Fibroblast of skin of abdomen (primary cell): ENCODE measurements at regions not wholly inside any gene's neighbourhood (a gene's known extent, or its start where the extent isn't known, plus 50 kb on each side); places are given as distances from the start of the nearest gene placed in this dataset.

Experiments used
- DNase-seq: peaks from one replicate; pipeline ENCODE4 v3.0.0-alpha.2; 2013

DNA sequence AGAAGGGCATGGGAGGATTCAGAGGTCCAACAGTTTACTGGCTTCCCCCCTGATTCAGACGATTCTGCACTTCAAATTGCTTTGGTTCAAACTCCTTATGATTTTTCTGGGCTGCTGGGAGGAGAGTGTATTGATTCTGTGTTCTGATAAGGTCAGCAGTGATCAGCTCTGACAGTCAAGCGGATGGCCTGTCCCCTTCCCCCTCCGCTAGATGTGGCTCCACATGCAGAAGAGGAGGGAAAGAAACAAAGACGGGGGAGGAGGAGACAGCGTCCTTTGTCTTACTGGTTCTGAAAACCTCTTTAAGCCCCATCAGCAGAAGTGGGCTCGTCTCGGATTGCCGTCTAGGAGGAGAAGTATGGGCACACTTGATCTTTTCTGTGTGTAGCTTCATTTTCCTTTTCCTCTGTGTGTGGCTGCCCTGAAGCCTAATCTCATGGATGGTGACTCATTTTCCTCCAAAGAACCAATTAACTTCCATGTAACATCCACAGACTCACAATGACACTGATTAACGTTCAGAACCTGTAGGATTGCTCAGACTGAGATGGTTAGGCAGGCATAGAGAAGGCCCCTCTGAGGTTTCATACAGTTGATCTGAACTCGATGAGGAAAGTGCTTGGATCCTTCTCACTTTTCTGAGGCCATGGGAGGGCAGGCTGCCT, 162.4 kb upstream of the PPP2R3A start:
- no peak for DNase-seq

DNA sequence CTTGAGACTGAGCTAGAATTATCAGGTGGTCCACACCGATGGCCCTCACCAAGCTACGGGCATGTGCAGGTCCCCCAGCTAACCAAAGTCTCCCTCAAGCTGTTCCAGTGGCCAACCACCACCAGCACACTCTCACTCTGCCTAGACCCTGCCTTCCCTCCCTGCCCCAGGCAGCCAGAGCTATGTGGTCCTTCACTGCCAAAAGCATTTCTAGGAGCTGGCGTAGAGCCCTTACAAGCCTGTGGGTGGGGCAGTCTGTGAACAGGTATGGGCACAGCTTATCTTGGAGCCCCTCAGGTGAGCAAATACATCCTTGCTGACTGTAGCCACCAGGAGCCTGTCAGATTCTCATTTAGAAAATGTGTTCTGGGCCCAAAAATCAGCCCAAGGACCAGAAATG, 159.8 kb upstream of the PPP2R3A start:
- no peak for DNase-seq

DNA sequence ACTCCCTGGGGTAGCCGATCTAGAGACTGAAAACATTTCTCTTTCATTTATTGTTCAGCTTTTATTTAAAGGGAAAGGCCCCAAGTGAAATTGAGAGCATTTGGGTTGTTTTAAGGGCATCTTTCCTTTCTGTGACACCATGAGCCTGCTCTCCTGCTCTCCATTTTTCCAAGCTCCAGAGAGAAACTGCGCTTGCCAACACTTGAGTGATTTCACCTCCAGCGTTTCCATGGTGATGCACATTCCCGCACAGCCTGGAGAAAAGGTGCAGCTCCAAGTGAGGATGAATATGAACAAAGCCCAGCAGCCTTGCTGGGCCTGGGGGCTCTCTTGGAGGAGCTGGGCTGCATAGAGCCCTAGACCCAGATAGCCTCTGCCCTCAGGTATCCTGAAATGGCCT, 159.2 kb upstream of the PPP2R3A start:
- no peak for DNase-seq

DNA sequence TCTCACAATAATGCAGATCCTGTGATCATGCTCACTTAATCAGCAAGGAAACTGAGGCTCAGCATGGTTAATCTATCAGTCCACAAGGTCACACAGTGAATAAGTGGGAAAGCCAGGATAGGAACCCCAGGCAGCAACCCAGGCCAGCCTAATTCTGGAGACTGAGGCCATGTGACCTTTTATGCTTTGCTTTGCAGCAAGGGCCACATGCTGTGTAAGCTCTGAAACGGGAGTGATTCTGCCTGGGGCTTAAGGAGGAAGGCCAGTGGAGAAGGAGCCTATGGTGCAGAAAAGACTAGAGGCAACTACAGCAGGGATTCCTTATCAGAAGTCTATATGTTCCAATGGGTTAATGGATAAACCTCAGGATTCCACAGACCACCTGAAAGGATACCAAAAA, 157.6 kb upstream of the PPP2R3A start:
- DNase-seq: no peak

DNA sequence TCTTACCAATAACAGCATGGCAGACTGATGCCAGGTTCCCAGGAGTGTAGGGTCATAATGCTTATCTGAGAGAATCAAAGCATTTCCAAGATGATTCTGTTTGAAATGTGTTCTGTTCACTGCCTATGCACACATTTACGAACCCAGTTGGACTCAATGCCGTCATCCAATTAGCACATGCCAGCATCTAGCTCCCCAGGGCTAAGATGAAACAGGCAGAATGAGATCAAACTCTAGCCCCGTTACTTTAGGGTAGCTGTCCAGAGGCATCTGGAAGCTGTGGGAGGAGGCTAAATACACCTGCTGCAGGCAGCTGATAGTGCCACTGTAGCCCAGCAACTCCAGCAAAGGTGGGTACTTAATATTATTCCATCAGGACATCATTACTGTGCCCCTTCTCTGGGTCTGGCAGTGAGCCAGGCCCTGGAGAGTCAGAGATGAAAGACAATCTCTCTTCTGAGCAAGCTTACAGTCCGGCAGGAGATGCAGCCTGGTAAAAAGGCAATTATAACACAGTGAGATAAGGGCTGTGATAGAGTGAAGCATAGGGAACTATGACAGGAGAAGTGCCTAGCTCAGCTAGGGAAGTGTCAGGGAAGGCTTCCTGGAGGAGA, 156.4 kb upstream of the PPP2R3A start:
- no peak for DNase-seq

DNA sequence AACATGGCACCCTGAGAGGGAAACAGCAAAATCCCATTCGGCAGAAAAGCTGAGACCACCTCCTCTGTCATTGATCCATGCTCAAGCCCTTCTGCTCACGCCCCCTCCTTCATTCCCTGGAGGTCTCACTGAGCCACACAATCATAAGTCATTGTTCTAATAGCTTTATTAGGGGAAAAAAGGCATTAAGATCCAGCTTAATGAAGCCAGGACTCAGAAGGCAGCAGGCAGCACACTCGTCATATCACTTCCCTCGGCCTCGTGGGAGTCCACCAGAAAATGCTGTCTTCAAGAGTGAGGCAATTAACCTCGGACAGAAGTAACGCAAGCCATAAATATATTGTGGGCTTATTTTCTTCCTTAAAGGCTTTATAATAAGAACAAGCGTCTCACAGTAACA, 153.9 kb upstream of the PPP2R3A start:
- DNase-seq: no peak

DNA sequence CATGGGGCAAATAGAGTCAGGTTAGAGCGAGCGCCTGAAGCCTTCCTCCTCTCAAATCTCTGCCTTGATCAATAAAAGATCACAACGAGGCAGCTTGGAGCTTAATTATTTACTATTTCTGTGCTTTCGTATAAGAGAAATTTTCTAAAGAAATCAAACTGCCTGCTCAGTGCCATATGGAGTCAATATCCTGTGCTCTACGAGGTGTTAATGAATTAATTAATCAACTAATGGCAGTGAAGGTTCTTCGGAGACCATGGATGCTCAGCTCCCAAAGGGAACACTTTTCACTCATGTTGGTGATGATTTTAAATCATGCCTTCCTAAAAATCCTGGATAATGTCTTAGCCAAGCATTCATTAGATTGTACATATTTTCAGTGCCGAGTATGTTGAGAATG, 153.5 kb upstream of the PPP2R3A start:
- DNase-seq: no peak

DNA sequence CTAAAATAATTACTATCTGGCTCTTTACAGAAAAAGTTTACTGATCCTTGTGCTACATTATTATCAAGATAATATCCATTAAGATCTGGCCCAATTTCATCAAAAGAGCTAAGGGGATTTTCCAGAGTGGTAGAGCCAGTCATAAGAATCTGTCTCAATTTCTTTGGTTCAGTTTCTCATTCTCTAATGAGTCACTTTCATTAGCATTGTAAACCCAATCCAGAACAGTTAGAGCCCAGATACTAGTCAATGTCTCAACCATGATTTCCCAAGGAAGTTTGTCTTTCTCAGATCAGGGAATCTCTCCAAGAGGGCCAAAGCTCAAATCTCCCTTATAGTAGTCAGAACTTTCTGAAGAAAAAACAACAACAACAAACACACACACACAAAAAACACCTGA, 131.1 kb upstream of the PPP2R3A start:
- no peak for DNase-seq

DNA sequence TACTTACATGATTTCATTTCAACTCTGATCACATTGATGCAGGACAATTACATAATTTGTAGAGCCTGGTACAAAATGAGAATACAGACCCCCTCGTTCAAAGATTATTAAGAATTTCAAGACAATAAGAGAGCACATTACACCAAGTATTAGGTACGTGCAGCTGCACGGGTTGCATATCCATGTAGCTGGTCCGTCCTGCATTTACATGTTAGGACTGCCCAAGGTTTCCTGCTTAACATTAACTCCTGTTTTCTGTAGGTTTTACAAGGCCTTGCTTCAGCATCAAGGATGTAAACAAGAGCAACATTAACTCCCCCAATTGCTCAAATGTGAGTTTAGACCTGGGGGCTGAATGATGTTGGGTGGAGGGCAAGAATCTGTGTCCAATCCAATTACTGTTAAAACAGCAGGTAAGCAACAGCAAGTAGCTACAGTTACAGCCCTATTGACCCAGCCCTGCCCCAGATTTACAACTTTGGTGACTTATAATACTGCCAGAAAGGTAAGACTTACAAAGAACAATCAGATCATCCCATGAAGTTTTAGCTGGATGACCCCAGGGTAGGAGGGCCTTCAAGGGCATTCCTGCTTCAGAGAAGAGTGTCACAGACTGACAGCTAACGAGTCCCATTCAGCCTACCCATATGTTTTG, 127.4 kb upstream of the PPP2R3A start:
- DNase-seq: no peak

DNA sequence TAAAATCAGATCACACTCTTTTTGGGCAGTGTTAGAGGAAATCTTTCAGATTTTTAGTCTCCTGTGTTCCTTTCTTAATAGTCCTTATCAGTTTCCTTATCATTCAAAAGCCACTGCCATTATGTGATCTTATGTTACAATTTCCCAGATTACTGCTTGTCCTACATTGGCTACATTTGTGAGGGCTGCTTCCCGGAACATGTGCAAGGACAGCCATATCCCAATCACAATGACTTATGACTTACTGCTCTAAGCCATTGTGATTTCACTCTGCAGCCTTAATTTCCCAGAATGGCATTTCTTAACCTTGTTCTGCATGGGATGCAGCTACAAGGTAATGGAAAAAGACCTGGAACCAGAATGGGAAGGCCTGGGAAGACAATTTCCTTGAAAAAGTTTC, 125.1 kb upstream of the PPP2R3A start:
- DNase-seq: no peak

DNA sequence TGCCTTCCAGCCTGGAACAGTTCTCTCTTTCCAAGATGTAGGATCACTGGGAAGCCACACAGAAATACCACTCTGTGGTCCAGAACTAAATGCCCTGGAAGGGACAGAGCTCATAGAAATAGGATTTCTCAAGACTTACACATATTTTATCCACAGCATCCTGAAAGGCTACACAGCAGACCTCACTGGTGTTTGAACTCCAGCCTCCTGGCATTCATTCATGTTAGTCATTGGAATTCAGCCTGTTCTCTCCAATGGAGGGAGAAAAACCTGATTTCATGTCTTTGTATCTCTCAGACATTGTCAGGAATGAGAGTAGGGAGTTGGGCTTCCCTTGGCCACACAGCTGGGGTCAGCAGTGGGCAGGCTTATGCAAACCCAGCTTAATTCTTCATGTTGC, 121.1 kb upstream of the PPP2R3A start:
- peak; percentile 16 for DNase-seq

DNA sequence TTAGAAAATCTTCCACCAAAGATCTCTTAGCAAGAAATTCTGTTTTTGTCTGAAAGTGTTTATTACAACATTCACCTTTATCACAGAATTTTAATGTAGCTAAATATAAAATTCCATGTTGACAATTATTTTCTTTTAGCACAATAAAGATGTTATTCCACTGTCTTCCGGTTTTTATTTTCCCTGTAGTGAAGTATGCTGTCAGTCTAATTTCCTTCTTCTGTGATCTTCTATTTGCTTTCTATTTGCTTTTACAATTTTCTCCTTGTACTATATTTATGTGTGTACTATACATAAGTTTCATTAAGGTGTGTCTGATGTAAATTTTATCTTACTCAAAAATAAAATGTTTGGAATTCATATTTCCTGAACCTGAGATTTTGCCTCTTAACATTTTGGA, 117.5 kb upstream of the PPP2R3A start:
- no peak for DNase-seq

DNA sequence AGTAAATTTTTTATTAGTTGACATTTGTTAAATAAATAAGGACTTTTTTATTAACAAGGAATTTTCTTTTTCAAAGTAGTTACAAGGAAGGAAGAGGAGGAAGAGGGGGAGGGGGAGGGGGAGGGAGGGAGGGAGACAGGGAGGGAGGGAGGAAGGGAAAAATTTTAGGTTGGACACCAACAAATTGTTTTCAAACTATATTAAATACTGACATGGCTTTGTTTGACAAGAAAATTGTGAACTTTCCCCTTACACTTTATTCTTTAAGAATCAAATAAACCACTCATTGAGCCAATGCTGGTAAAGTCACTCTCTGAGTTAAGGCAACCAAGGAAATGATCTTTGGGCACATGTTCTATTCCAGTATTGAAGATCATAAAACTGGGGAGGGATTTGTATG, 115.7 kb upstream of the PPP2R3A start:
- DNase-seq: no peak

DNA sequence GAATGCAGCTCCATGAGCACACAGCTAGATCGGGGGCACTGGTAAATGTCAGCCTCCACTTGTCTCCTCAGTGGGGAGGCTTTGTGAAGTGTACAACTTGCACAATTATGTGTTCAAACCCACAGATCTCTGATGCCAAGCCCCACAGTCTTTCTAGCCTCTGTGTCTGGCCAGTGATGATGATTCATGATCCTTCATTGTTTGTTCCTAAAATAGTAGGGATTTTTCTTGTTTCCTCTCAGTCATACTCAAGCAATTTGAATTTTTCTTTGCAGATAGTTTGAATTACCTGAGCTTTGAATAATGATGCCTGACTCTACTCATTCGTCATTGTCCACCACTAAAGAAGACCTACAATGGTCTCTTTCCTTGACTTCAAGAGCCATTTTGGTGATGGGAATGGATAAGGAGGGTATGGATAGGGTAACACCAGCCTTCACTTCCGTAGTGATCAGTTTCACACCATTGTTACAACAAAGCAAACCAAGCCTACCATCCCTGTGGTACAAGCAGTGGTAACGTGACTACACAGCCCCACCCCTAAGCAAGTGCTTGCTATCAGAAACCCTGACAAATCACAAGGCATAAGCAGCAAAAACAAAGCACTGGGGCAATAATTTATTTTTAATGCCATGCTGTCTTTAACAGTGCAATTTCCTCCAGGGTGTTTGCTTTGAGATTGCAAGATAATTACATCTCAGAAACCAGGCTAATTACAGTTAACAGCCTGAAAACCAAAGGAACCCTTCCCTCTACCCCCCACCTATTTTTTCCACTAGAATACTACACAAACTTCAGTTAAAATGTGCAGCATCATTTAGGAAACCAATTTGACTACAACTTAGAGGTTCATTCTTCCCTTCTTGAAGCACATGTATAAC, 114.1 kb upstream of the PPP2R3A start:
- DNase-seq: peak; percentile 20

DNA sequence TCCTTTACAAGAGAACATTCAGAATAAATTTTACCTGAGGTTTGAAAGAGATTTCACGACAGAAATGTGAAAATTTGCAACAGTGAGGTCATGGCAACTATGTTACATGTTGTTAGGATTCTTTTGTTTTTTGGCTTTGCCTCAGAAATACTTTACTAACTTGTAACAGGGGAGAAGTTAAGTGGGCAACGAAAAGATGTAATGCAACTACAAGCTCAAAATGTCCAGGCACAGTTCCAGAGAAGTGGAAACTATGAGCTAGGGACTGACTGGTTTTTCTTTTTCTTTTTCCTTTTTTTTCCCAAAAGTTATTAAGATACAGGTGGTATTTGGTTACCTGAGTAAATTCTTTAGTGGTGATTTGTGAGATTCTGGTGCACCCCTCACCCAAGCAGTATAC, 111.5 kb upstream of the PPP2R3A start:
- DNase-seq: no peak

DNA sequence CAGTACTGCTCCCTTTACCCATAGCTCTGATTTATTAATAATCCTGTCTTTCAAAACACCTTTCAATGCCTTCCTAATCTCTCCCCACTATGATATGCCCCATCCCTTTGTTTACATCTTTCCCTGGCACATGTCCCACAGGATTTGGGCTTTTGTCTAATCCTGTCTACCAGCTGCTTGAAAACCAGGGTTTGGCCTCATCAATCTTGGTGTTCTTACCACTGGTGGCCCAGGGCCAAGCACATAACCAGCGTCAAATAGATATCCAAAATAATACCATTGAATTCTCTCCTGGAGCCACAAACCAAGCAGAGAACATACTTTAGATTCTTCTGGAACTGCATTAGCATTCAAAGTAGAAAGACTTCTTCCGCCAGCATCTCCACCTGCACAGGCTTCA, 104.8 kb upstream of the PPP2R3A start:
- no peak for DNase-seq

DNA sequence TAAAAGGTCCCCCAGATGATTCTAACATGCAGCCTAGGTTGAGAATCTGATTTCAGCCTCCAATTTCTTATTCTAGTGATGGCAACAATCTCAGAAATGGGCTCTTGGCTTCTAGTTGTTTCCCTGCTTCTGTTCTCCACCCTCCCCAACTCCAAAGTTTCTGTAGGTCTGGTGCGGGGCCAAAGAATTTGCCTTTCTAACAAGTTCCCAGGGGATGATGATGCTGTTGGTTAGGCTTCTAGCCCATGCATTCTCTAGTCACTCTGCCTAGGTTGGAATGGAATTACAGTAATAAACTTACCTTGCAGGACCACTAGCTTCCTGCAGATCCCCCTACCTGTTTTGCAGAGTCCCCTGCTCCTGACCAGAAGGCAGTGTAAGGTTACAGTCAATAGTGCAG, 103.2 kb upstream of the PPP2R3A start:
- peak; percentile 33 for DNase-seq

DNA sequence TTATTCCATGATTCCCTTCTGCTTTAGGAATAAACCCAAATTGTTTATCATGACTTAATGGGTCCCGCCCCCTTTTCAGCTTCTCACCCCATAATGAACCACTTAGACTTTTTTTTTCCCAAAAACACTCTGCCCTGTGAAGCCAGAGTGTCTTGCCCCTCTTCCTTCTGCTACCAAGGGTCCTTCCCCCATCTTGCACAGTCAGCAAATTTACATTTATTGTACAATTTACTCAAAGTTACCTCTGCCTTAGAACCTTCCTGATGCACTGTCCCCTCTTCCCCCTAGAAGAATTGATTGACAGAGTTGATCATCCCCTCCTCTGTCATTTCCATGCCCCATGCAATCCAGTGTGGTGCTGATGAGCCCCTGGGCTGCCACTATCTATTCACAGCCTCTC, 101.5 kb upstream of the PPP2R3A start:
- DNase-seq: no peak

DNA sequence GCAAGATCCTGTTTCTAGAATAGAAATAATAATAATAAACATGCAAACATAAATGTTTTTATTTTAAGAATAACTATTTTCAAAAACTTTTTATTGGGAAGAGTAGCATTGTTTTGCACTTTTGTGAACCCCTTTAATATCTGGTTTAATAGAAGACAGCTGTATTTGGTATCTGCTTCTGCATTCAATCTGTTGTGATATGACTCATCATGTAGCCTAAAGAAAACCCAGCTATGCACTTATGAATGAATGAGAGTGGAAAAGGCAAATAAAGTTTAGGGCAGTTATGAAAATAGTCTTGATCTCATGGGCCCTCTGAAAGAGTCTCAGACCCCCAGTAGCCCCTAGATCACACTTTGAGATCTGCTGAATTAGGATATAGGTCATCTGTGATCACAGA, 100.4 kb upstream of the PPP2R3A start:
- DNase-seq: peak; percentile 30

DNA sequence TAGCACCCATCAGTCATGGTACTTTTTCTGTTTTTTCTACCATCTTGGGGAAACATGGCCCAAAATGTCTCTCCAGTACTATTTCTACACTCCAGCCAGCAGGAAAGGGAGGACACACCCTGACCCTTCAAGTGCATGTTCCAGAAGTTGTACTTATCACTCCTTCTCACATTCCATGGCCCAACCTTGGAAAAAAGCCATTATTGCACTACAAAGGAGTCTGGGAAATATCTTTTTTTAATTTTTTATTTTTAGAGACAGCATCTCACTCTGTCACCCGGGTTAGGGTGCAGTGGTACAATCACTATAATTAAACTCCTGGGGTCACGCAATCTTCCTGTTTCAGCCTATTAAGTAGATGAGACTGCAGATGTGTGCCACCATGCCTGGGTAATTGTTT, 100.0 kb upstream of the PPP2R3A start:
- DNase-seq: no peak

DNA sequence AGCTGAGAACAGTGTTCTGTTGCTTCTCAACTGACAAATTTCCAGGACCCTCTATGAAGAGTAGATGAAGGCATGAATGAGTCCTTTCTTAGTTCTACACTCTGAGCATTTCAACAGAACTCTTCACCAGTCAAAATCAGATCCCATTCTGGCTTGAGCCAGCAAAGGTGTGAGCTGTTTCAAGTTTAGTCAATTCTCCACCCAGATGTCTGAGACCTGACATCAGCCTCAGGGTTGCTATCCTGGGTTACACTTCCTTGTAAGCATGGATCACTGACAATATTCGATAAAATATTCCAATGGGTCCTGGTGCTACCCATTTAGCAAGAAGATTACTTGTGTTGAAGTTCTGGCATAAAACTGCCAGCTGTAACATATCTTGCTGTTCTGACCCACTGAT, 97.6 kb upstream of the PPP2R3A start:
- no peak for DNase-seq

DNA sequence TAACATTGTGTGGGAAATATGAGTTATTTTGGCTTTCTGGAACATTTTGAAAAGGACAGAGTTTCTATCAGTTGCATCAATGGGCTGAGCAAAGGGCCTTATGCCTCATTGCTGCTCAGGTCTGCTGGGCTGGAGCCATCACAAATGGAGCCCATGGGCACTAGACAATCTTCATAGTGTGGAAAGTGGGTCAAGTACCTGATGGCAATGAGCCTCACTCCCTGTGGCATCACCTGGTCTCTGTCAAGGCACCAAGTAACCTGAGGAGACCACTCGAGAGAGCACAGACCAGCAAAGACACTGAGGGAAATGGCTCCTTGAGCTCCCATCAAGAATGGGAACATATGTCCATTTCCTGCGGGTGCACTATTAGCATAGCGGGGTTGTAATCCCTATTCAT, 96.7 kb upstream of the PPP2R3A start:
- no peak for DNase-seq

DNA sequence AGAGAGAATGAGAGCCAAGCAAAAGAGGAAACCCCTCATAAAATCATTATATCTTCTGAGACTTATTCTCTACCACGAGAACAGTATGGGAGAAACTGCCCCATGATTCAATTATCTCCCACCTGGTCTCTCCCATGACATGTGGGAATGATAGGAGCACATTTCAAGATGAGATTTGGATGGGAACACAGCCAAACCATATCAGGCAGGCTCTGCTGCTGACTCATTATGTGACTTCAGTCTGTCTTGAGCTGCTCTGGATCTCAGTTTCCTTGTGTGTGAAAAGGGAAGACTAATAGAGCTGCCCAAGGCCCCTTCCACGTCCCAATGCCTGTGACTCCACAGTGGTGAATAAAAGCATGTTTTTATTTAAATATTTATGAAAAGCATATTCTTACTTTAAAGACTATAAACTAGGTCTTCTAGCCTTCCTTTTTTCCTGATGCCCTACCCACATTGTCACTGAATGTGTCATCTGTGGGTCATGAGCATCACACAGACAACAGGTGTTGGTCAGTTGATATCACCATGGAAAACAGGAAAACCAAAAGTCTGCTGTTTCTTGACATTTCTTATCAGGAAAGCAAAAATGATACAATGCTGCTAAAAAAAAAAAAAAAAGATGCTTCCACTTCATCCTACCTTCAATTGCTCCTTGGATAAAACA, 96.0 kb upstream of the PPP2R3A start:
- DNase-seq: peak; percentile 33
